Skeletal muscle tissue (tissue), 3 donors: ENCODE measurements at regions not wholly inside any gene's neighbourhood (a gene's known extent, or its start where the extent isn't known, plus 50 kb on each side); places are given as distances from the start of the nearest gene placed in this dataset.

ENCODE experiments used
- H3K27ac ChIP-seq: one replicate; pipeline ENCODE4 v1.7.0; 2013; ENCODE audit warnings: mild to moderate bottlenecking, low read depth, low read length, inconsistent platforms
- H3K27me3 ChIP-seq, 3 donors: one replicate each; pipeline ENCODE4 v1.7.0; 2013; ENCODE audit warnings: low read length in 3 of 3; ENCODE audit not compliant: control insufficient read depth in 3 of 3, insufficient read depth in 3 of 3
- H3K36me3 ChIP-seq, 3 donors: one replicate each; pipeline ENCODE4 v1.7.0; 2013; ENCODE audit warnings: low read length in 3 of 3; ENCODE audit not compliant: control insufficient read depth in 3 of 3, insufficient read depth in 3 of 3
- H3K4me1 ChIP-seq, 3 donors: one replicate each; pipeline ENCODE4 v1.7.0; 2013; ENCODE audit warnings: low read length in 3 of 3, mild to moderate bottlenecking in 3 of 3; ENCODE audit not compliant: control insufficient read depth in 3 of 3, insufficient read depth in 3 of 3
- H3K4me3 ChIP-seq, 3 donors: one replicate each; pipeline ENCODE4 v1.7.0; 2013; ENCODE audit warnings: low read length in 3 of 3
- H3K9ac ChIP-seq, 3 donors: one replicate each; pipeline ENCODE4 v1.7.0; 2013; ENCODE audit warnings: low read length in 3 of 3, mild to moderate bottlenecking in 3 of 3, moderate library complexity in 2 of 3, low read depth in 1 of 3
- H3K9me3 ChIP-seq, 3 donors: one replicate each; pipeline ENCODE4 v1.7.0; 2013; ENCODE audit warnings: low read length in 3 of 3; ENCODE audit not compliant: control insufficient read depth in 3 of 3
- donor health status: Osteomylitis.

- no peak overlapping the region for H3K27ac ChIP-seq
- no peaks in the 10 kb centered on the region for H3K9me3 ChIP-seq
- H3K4me1 ChIP-seq: peaks cover 0 to 3% (median 0%) of the 10 kb centered on the region in 3 donors
- H3K4me3 ChIP-seq: no peak overlapping the region
- no peaks in the 10 kb centered on the region for H3K36me3 ChIP-seq
- H3K9ac ChIP-seq: no peak overlapping the region
- peaks cover 24 to 53% (median 34%) of the 10 kb centered on the region in 3 donors for H3K27me3 ChIP-seq
Measured at GRCh38 chr14:104277416-104278213, 139.2 kb downstream of the KIF26A start.

- H3K36me3 ChIP-seq: no peaks in the 10 kb centered on the region
- peaks cover 0 to 3% (median 0%) of the 10 kb centered on the region in 3 donors for H3K4me1 ChIP-seq
- H3K27ac ChIP-seq: no peak overlapping the region
- no peaks in the 10 kb centered on the region for H3K9me3 ChIP-seq
- no peak overlapping the region for H3K9ac ChIP-seq
- no peak overlapping the region for H3K4me3 ChIP-seq
- H3K27me3 ChIP-seq: peaks cover 26 to 59% (median 39%) of the 10 kb centered on the region in 3 donors
Measured at GRCh38 chr14:104278214-104278534, 139.8 kb downstream of the KIF26A start.

GRCh38 chr14:104280085-104280901 lies 141.9 kb downstream of the KIF26A start:
- H3K4me1 ChIP-seq: peaks cover 0 to 2% (median 0%) of the 10 kb centered on the region in 3 donors
- no peaks in the 10 kb centered on the region for H3K36me3 ChIP-seq
- H3K9ac ChIP-seq: no peak overlapping the region
- H3K4me3 ChIP-seq: no peak overlapping the region
- peaks cover 29 to 60% (median 44%) of the 10 kb centered on the region in 3 donors for H3K27me3 ChIP-seq
- no peak overlapping the region for H3K27ac ChIP-seq
- H3K9me3 ChIP-seq: no peaks in the 10 kb centered on the region

- H3K27ac ChIP-seq: no peak overlapping the region
- H3K27me3 ChIP-seq: peaks cover 29 to 56% (median 41%) of the 10 kb centered on the region in 3 donors
- H3K36me3 ChIP-seq: no peaks in the 10 kb centered on the region
- H3K4me3 ChIP-seq: no peak overlapping the region
- no peaks in the 10 kb centered on the region for H3K4me1 ChIP-seq
- H3K9ac ChIP-seq: no peak overlapping the region
- H3K9me3 ChIP-seq: no peaks in the 10 kb centered on the region
Measured at GRCh38 chr14:104280902-104281767, 142.7 kb downstream of the KIF26A start.

GRCh38 chr14:104281768-104282301 lies 143.4 kb downstream of the KIF26A start:
- H3K27me3 ChIP-seq: peaks cover 29 to 51% (median 40%) of the 10 kb centered on the region in 3 donors
- H3K27ac ChIP-seq: no peak overlapping the region
- no peak overlapping the region for H3K4me3 ChIP-seq
- H3K9me3 ChIP-seq: no peaks in the 10 kb centered on the region
- H3K9ac ChIP-seq: no peak overlapping the region
- no peaks in the 10 kb centered on the region for H3K36me3 ChIP-seq
- no peaks in the 10 kb centered on the region for H3K4me1 ChIP-seq

GRCh38 chr14:104282332-104283196 lies 144.2 kb downstream of the KIF26A start:
- Histone ChIP-seq H3K36me3 (no peaks in the 10 kb centered on the region), H3K27me3 (peaks cover 21 to 44% (median 36%) of the 10 kb centered on the region in 3 donors), H3K27ac (no peak overlapping the region), H3K4me1 (no peaks in the 10 kb centered on the region), H3K4me3 (no peak overlapping the region), H3K9ac (no peak overlapping the region), H3K9me3 (no peaks in the 10 kb centered on the region)

GRCh38 chr14:104283197-104284106 lies 145.1 kb downstream of the KIF26A start:
- H3K36me3 ChIP-seq: no peaks in the 10 kb centered on the region
- H3K9me3 ChIP-seq: peaks cover 0 to 2% (median 0%) of the 10 kb centered on the region in 3 donors
- no peaks in the 10 kb centered on the region for H3K4me1 ChIP-seq
- no peak overlapping the region for H3K9ac ChIP-seq
- H3K27ac ChIP-seq: no peak overlapping the region
- peaks cover 12 to 35% (median 27%) of the 10 kb centered on the region in 3 donors for H3K27me3 ChIP-seq
- no peak overlapping the region for H3K4me3 ChIP-seq

GRCh38 chr14:104284107-104284592 lies 145.8 kb downstream of the KIF26A start:
- Histone ChIP-seq H3K9ac (no peak overlapping the region), H3K36me3 (no peaks in the 10 kb centered on the region), H3K4me1 (no peaks in the 10 kb centered on the region), H3K4me3 (no peak overlapping the region), H3K27ac (no peak overlapping the region), H3K9me3 (peaks cover 0 to 6% (median 0%) of the 10 kb centered on the region in 3 donors), H3K27me3 (peaks cover 12 to 29% (median 27%) of the 10 kb centered on the region in 3 donors)
